Activated naive CD8-positive, alpha-beta T cell (primary cell): ENCODE measurements at regions not wholly inside any gene's neighbourhood (a gene's known extent, or its start where the extent isn't known, plus 50 kb on each side); places are given as distances from the start of the nearest gene placed in this dataset.
"Not testable (repeated sequence)": the region's sequence is repeated elsewhere in the genome, so short reads cannot be mapped to it uniquely, and the experiment has no call there.

Experiments
- H3K27ac Mint-ChIP-seq: one replicate; pipeline ENCODE4 v1.8.0; 2021; ENCODE audit warnings: mixed read lengths
- H3K27me3 Mint-ChIP-seq: one replicate; pipeline ENCODE4 v1.8.0; 2021; ENCODE audit warnings: mixed read lengths
- H3K36me3 Mint-ChIP-seq: one replicate; pipeline ENCODE4 v1.8.0; 2021; ENCODE audit warnings: mixed read lengths
- H3K4me1 Mint-ChIP-seq: one replicate; pipeline ENCODE4 v1.8.0; 2021; ENCODE audit warnings: low read depth, mixed read lengths
- H3K4me3 Mint-ChIP-seq: one replicate; pipeline ENCODE4 v1.8.0; 2021; ENCODE audit warnings: mild to moderate bottlenecking, mixed read lengths
- H3K9me3 Mint-ChIP-seq: one replicate; pipeline ENCODE4 v1.8.0; 2021; ENCODE audit warnings: low read depth, mixed read lengths

- Mint-ChIP-seq H3K9me3 (peaks cover 3% of the 10 kb centered on the region), H3K36me3 (no peaks in the 10 kb centered on the region), H3K27me3 (no peaks in the 10 kb centered on the region), H3K27ac (no peak overlapping the region), H3K4me3 (no peak overlapping the region), H3K4me1 (no peaks in the 10 kb centered on the region)
These were observed 184.2 kb downstream of the ZNF486 start for GRCh38 chr19:20351244-20351643.

- H3K9me3 Mint-ChIP-seq, result no peaks in the 10 kb centered on the region
- H3K4me3 Mint-ChIP-seq, result no peak overlapping the region
- no peak overlapping the region for H3K27ac Mint-ChIP-seq
- H3K4me1 Mint-ChIP-seq, result no peaks in the 10 kb centered on the region
- no peaks in the 10 kb centered on the region for H3K36me3 Mint-ChIP-seq
- no peaks in the 10 kb centered on the region for H3K27me3 Mint-ChIP-seq
These were observed 182.2 kb downstream of the ZNF486 start for GRCh38 chr19:20349206-20349605.

- Mint-ChIP-seq H3K4me1 (no peaks in the 10 kb centered on the region), H3K9me3 (no peaks in the 10 kb centered on the region), H3K27ac (no peak overlapping the region), H3K27me3 (no peaks in the 10 kb centered on the region), H3K4me3 (no peak overlapping the region), H3K36me3 (peaks cover 2% of the 10 kb centered on the region)
These were observed 172.4 kb downstream of the ZNF486 start for GRCh38 chr19:20339444-20339843.

GRCh38 chr19:20334760-20335159 lies 167.7 kb downstream of the ZNF486 start:
- no peaks in the 10 kb centered on the region for H3K4me1 Mint-ChIP-seq
- peaks cover 5% of the 10 kb centered on the region for H3K36me3 Mint-ChIP-seq
- H3K9me3 Mint-ChIP-seq, result no peaks in the 10 kb centered on the region
- no peak overlapping the region for H3K4me3 Mint-ChIP-seq
- no peaks in the 10 kb centered on the region for H3K27me3 Mint-ChIP-seq
- H3K27ac Mint-ChIP-seq, result no peak overlapping the region

- no peak overlapping the region for H3K27ac Mint-ChIP-seq
- H3K9me3 Mint-ChIP-seq, result no peaks in the 10 kb centered on the region
- peaks cover 5% of the 10 kb centered on the region for H3K36me3 Mint-ChIP-seq
- no peaks in the 10 kb centered on the region for H3K27me3 Mint-ChIP-seq
- H3K4me1 Mint-ChIP-seq, result no peaks in the 10 kb centered on the region
- no peak overlapping the region for H3K4me3 Mint-ChIP-seq
These were observed 166.5 kb downstream of the ZNF486 start for GRCh38 chr19:20333508-20333907.

GRCh38 chr19:20325151-20325550 lies 158.1 kb downstream of the ZNF486 start:
- Mint-ChIP-seq H3K4me3 (no peak overlapping the region), H3K4me1 (no peaks in the 10 kb centered on the region), H3K36me3 (no peaks in the 10 kb centered on the region), H3K27me3 (no peaks in the 10 kb centered on the region), H3K27ac (no peak overlapping the region), H3K9me3 (no peaks in the 10 kb centered on the region)

GRCh38 chr19:20321139-20321763 lies 154.2 kb downstream of the ZNF486 start:
- no peaks in the 10 kb centered on the region for H3K4me1 Mint-ChIP-seq
- H3K9me3 Mint-ChIP-seq, result no peaks in the 10 kb centered on the region
- H3K27ac Mint-ChIP-seq, result no peak overlapping the region
- peaks cover 1% of the 10 kb centered on the region for H3K27me3 Mint-ChIP-seq
- H3K36me3 Mint-ChIP-seq, result no peaks in the 10 kb centered on the region
- H3K4me3 Mint-ChIP-seq, result no peak overlapping the region

- H3K4me1 Mint-ChIP-seq, result no peaks in the 10 kb centered on the region
- no peak overlapping the region for H3K4me3 Mint-ChIP-seq
- no peaks in the 10 kb centered on the region for H3K36me3 Mint-ChIP-seq
- H3K27me3 Mint-ChIP-seq, result peaks cover 1% of the 10 kb centered on the region
- H3K27ac Mint-ChIP-seq, result no peak overlapping the region
- no peaks in the 10 kb centered on the region for H3K9me3 Mint-ChIP-seq
These were observed 153.2 kb downstream of the ZNF486 start for GRCh38 chr19:20320191-20320590.

- H3K27me3 Mint-ChIP-seq, result peaks cover 3% of the 10 kb centered on the region
- no peaks in the 10 kb centered on the region for H3K4me1 Mint-ChIP-seq
- no peaks in the 10 kb centered on the region for H3K9me3 Mint-ChIP-seq
- no peak overlapping the region for H3K27ac Mint-ChIP-seq
- no peaks in the 10 kb centered on the region for H3K36me3 Mint-ChIP-seq
- no peak overlapping the region for H3K4me3 Mint-ChIP-seq
These were observed 151.6 kb downstream of the ZNF486 start for GRCh38 chr19:20318616-20319015.

- H3K27ac Mint-ChIP-seq, result no peak overlapping the region
- no peaks in the 10 kb centered on the region for H3K36me3 Mint-ChIP-seq
- H3K4me1 Mint-ChIP-seq, result no peaks in the 10 kb centered on the region
- no peak overlapping the region for H3K4me3 Mint-ChIP-seq
- peaks cover 3% of the 10 kb centered on the region for H3K27me3 Mint-ChIP-seq
- H3K9me3 Mint-ChIP-seq, result peaks cover 4% of the 10 kb centered on the region
These were observed 148.5 kb downstream of the ZNF486 start for GRCh38 chr19:20315543-20315942.

- Mint-ChIP-seq H3K9me3 (peaks cover 4% of the 10 kb centered on the region), H3K4me1 (no peaks in the 10 kb centered on the region), H3K4me3 (no peak overlapping the region), H3K27ac (no peak overlapping the region), H3K27me3 (peaks cover 3% of the 10 kb centered on the region), H3K36me3 (no peaks in the 10 kb centered on the region)
These were observed 146.9 kb downstream of the ZNF486 start for GRCh38 chr19:20313894-20314293.

- H3K9me3 Mint-ChIP-seq, result peaks cover 4% of the 10 kb centered on the region
- no peak overlapping the region for H3K4me3 Mint-ChIP-seq
- H3K4me1 Mint-ChIP-seq, result no peaks in the 10 kb centered on the region
- no peaks in the 10 kb centered on the region for H3K27me3 Mint-ChIP-seq
- no peaks in the 10 kb centered on the region for H3K36me3 Mint-ChIP-seq
- H3K27ac Mint-ChIP-seq, result no peak overlapping the region
These were observed 140.1 kb downstream of the ZNF486 start for GRCh38 chr19:20307127-20307526.

- H3K4me1 Mint-ChIP-seq, H3K4me3 Mint-ChIP-seq, H3K9me3 Mint-ChIP-seq, H3K36me3 Mint-ChIP-seq, H3K27ac Mint-ChIP-seq, H3K27me3 Mint-ChIP-seq: not testable (repeated sequence)
These were observed 129.3 kb downstream of the ZNF486 start for GRCh38 chr19:20296314-20296713.

GRCh38 chr19:20294181-20294580 lies 127.2 kb downstream of the ZNF486 start:
- Mint-ChIP-seq H3K4me1 (no peaks in the 10 kb centered on the region), H3K9me3 (no peaks in the 10 kb centered on the region), H3K4me3 (no peak overlapping the region), H3K36me3 (no peaks in the 10 kb centered on the region), H3K27me3 (no peaks in the 10 kb centered on the region), H3K27ac (no peak overlapping the region)

GRCh38 chr19:20292520-20292919 lies 125.5 kb downstream of the ZNF486 start:
- not testable (repeated sequence) for H3K4me3 Mint-ChIP-seq, H3K27me3 Mint-ChIP-seq, H3K36me3 Mint-ChIP-seq, H3K9me3 Mint-ChIP-seq, H3K27ac Mint-ChIP-seq, H3K4me1 Mint-ChIP-seq

- H3K27me3 Mint-ChIP-seq, result no peaks in the 10 kb centered on the region
- H3K9me3 Mint-ChIP-seq, result no peaks in the 10 kb centered on the region
- no peaks in the 10 kb centered on the region for H3K4me1 Mint-ChIP-seq
- H3K36me3 Mint-ChIP-seq, result no peaks in the 10 kb centered on the region
- no peak overlapping the region for H3K4me3 Mint-ChIP-seq
- no peak overlapping the region for H3K27ac Mint-ChIP-seq
These were observed 122.2 kb downstream of the ZNF486 start for GRCh38 chr19:20289186-20289585.
